Kidney epithelial cell (primary cell): ENCODE measurements at regions not wholly inside any gene's neighbourhood (a gene's known extent, or its start where the extent isn't known, plus 50 kb on each side); places are given as distances from the start of the nearest gene placed in this dataset.

Experiments
- DNase-seq: peaks from one replicate; pipeline ENCODE4 v3.0.0-alpha.2; 2010; ENCODE audit warnings: low read depth
- H3K27me3 ChIP-seq: 2 replicates; pipeline ENCODE4 v1.6.0; 2011; ENCODE audit warnings: low read length; ENCODE audit not compliant: control insufficient read depth, insufficient read depth
- H3K36me3 ChIP-seq: 2 replicates; pipeline ENCODE4 v1.5.1; 2011; ENCODE audit warnings: low read length; ENCODE audit not compliant: control insufficient read depth, insufficient read depth
- H3K4me3 ChIP-seq: 2 replicates; pipeline ENCODE4 v1.5.1; 2011; ENCODE audit warnings: low read depth, mild to moderate bottlenecking, control low read depth, low read length
- TF ChIP-seq, protein P1 (sequence below): IDR thresholded peaks from 2 replicates; pipeline ENCODE4 v1.5.1; 2011; ENCODE audit warnings: mild to moderate bottlenecking, moderate library complexity, low read length, control low read depth, inconsistent platforms; ENCODE audit not compliant: insufficient read depth, poor library complexity, severe bottlenecking

GRCh38 chr5:96522635-96523355, 89.7 kb upstream of the PCSK1 start:
- Histone ChIP-seq H3K27me3 (no peaks in the 10 kb centered on the region), H3K36me3 (no peaks in the 10 kb centered on the region), H3K4me3 (no peak overlapping the region)
- TF ChIP-seq, protein P1, sequence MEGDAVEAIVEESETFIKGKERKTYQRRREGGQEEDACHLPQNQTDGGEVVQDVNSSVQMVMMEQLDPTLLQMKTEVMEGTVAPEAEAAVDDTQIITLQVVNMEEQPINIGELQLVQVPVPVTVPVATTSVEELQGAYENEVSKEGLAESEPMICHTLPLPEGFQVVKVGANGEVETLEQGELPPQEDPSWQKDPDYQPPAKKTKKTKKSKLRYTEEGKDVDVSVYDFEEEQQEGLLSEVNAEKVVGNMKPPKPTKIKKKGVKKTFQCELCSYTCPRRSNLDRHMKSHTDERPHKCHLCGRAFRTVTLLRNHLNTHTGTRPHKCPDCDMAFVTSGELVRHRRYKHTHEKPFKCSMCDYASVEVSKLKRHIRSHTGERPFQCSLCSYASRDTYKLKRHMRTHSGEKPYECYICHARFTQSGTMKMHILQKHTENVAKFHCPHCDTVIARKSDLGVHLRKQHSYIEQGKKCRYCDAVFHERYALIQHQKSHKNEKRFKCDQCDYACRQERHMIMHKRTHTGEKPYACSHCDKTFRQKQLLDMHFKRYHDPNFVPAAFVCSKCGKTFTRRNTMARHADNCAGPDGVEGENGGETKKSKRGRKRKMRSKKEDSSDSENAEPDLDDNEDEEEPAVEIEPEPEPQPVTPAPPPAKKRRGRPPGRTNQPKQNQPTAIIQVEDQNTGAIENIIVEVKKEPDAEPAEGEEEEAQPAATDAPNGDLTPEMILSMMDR = no peak
- DNase-seq = no peak

DNA sequence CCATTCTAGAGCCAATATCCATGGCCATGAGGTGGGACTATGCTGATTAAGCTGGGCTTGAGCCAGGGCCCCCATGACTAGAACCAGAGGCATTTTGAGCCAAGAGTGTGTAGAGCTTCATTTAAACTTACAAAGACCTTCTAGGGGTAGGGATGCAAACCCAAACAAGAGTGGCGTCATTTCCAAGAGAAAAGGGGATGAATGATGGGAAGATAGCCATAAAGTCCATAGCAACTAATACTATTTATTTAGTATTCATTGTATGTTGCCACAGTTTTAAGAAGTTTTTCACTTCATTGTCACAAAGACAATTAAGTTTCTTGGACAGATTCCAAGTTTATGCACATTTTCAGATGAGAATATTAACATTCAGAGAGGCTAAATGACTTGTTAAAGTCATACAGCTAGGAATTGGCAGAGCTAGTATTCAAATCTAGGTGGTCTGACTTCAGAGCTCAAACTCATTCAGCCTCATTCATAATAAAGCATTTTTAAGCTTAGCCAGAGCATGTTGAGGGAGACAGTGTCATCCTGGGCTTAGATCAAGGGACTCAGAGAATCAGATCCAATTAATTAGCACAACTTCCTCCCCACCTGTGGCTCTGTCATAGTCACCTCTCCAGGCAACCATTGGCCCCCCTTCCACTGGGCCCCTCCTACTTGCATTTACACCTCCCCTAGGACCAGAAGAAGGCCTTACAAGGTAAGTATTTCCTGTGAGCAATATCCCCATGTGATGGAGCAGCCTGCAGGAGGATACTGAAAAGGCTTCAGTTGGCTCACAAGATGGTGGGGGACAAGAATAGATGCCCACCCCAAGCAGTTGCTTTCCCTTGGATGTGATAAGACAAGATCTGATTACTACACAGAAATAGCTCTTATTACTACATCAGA, 95.0 kb upstream of the PCSK1 start:
- TF ChIP-seq, protein P1 = no peak
- Histone ChIP-seq H3K27me3 (no peaks in the 10 kb centered on the region), H3K36me3 (no peaks in the 10 kb centered on the region), H3K4me3 (no peak overlapping the region)
- no peak for DNase-seq

DNA sequence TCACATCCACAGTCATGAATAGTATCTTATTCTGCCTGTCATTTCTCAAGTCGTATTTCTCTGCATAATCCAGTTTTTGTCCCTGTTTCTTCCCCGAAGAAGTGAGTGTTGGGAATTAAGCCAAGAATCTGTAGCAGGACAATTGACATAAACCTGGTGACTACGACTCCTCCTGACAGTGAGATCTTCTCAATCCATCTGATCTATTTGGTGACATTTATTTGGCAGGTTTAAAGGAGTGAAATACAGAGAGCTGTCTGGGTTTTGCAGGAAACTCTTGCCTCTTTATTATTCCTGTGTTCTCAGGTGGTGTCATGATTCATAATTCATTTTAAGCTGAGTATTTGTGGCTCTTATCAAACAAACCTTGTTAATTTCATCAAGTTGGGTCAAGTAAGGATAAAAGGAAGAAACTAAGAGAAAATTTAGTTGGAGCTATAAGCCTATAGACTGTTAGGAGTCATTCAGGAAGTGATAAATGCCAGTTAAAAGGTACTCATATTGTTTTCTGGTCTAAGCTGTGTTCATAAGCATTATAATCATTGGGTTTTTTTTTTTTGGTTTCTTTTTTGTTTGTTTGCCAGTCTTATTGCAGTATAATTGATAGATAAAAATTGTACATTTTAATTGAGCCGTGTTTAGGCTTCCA, 95.9 kb upstream of the PCSK1 start:
- H3K27me3 ChIP-seq = no peaks in the 10 kb centered on the region
- TF ChIP-seq, protein P1 = no peak
- H3K4me3 ChIP-seq = no peak overlapping the region
- DNase-seq = no peak
- H3K36me3 ChIP-seq = no peaks in the 10 kb centered on the region

DNA sequence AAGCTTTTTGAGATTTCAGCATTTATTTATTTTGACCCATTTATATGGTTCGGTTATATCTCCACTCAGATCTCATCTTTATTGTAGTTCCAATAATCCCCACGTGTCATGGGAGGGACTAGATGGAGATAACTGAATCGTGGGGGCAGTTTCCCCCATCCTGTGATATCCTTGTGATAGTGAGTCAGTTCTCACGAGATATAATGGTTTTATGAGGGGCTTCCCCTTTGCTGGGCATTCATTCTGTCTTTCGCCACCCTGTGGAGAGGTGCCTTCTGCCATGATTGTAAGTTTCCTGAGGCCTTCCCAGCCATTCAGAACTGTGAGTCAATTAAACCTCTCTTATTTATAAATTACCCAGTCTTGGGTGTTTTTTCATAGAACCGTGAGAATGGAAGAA, 96.5 kb upstream of the PCSK1 start:
- TF ChIP-seq, protein P1 = no peak
- Histone ChIP-seq H3K36me3 (no peaks in the 10 kb centered on the region), H3K4me3 (no peak overlapping the region), H3K27me3 (no peaks in the 10 kb centered on the region)
- no peak for DNase-seq

DNA sequence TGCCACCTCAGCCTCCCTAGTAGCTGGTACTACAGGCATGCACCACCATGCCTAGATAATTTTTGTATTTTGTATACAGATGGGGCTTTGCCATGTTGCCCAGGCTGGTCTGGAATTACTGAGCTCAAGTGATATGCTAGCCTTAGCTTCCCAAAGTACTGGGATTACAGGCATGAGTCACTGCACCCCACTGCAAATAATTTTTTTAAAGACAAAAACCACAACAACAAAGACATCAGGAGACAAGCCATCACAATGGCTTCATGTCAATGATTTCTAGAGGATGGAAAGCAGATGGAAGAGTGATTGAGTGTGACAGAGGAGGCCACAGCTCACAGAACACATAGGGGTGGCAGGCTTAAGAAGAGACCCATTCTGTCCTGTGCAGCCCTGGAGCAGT, 97.9 kb upstream of the PCSK1 start:
- TF ChIP-seq, protein P1 = no peak
- no peak overlapping the region for H3K4me3 ChIP-seq
- DNase-seq = no peak
- no peaks in the 10 kb centered on the region for H3K27me3 ChIP-seq
- no peaks in the 10 kb centered on the region for H3K36me3 ChIP-seq
